HepG2 (cell line): ENCODE measurements at regions not wholly inside any gene's neighbourhood (a gene's known extent, or its start where the extent isn't known, plus 50 kb on each side); places are given as distances from the start of the nearest gene placed in this dataset.
"Not testable (repeated sequence)": the region's sequence is repeated elsewhere in the genome, so short reads cannot be mapped to it uniquely, and the experiment has no call there.

ENCODE experiments used
- ATAC-seq: fragments of 200-7000 bp; cut with Tn5 transposase; 3 replicates; pipeline ENCODE4 v1.9.1; 2020; ENCODE audit warnings: mild to moderate bottlenecking, moderate library complexity
- BruUV-seq: library from RNA; stranded (reverse); fragments of 400-500 nt; replicated peaks from 2 replicates; lab custom pipeline; 2021; lab: Mats Ljungman, UMichigan
- CTCF ChIA-PET: fragments of 300-600 bp; formaldehyde crosslinking; extraction: SDS; loops from one replicate; lab custom pipeline; 2021; ENCODE audit warnings: low total read pairs, inconsistent platforms, low intra/inter-chr PET ratio; lab: Yijun Ruan, JAX
- POLR2A ChIA-PET: fragments of 350-600 bp; sonication (Branson Sonifier 250); formaldehyde crosslinking; loops from one replicate; lab custom pipeline; 2020; ENCODE audit warnings: antibody characterized with exemption, inconsistent platforms; lab: Yijun Ruan, JAX
- DNase-seq: peaks from one replicate; pipeline ENCODE4 v3.0.0-alpha.2; 2015; ENCODE audit warnings: low spot score
- FAIRE-seq: peaks from 3 replicates; lab custom pipeline; 2011; peaks lifted over from hg19 to GRCh38; lab: Jason Lieb, UNC
- H2AFZ ChIP-seq: one replicate; pipeline ENCODE4 v1.6.1; 2011; ENCODE audit warnings: low read length, inconsistent platforms
- H3K27ac ChIP-seq: fragments of 300-600 bp; 3 replicates; pipeline ENCODE4 v1.8.0; 2011; ENCODE audit warnings: mixed run types, mild to moderate bottlenecking, mixed read lengths, low read length, inconsistent platforms; ENCODE audit not compliant: insufficient read depth; ENCODE audit errors: extremely low read length
- H3K27me3 ChIP-seq, 2 experiments: fragments of 200-600 bp in 1 of 2; 2 replicates in 1 of 2; 3 replicates in 1 of 2; pipeline versions ENCODE4 v1.6.0 to v1.8.0; 2011; ENCODE audit warnings: low read length in 2 of 2, mild to moderate bottlenecking in 2 of 2, moderate library complexity in 2 of 2, inconsistent platforms in 1 of 2; ENCODE audit not compliant: insufficient read depth in 2 of 2, control insufficient read depth in 1 of 2
- H3K36me3 ChIP-seq, 2 experiments: fragments of 200-600 bp in 1 of 2; replicated peaks in 1 of 2; 2 replicates in 1 of 2; 3 replicates in 1 of 2; pipeline versions ENCODE4 v1.5.1 to v1.8.0; 2011; ENCODE audit warnings: low read length in 2 of 2, inconsistent platforms in 1 of 2; ENCODE audit not compliant: insufficient read depth in 2 of 2, control insufficient read depth in 1 of 2
- H3K4me1 ChIP-seq: 2 replicates; pipeline ENCODE4 v1.5.1; 2012; ENCODE audit warnings: low read length, inconsistent platforms; ENCODE audit not compliant: insufficient read depth
- H3K4me2 ChIP-seq: 2 replicates; pipeline ENCODE4 v1.6.0; 2011; ENCODE audit warnings: low read depth, low read length, inconsistent platforms
- H3K4me3 ChIP-seq, 3 experiments: fragments of 200-600 bp in 1 of 3; sonication (generic), shearing (Covaris generic) in 1 of 3; replicated peaks in 1 of 3; 2 replicates each; pipeline ENCODE4 v1.5.1; 2011 to 2016; ENCODE audit warnings: low read length in 3 of 3, inconsistent platforms in 2 of 3, low read depth in 2 of 3, mild to moderate bottlenecking in 2 of 3, control low read depth in 1 of 3, mixed read lengths in 1 of 3; ENCODE audit not compliant: insufficient read depth in 1 of 3
- H3K79me2 ChIP-seq: one replicate; pipeline ENCODE4 v1.6.1; 2011; ENCODE audit warnings: low read length, inconsistent platforms; ENCODE audit not compliant: insufficient read depth
- H3K9ac ChIP-seq: 2 replicates; pipeline ENCODE4 v1.6.0; 2011; ENCODE audit warnings: mild to moderate bottlenecking, low read depth, low read length, inconsistent platforms; ENCODE audit not compliant: insufficient read depth
- H3K9me3 ChIP-seq: 2 replicates; pipeline ENCODE4 v1.5.1; 2012; ENCODE audit warnings: mild to moderate bottlenecking, low read length
- H4K20me1 ChIP-seq: 2 replicates; pipeline ENCODE4 v1.6.0; 2011; ENCODE audit warnings: inconsistent platforms, mild to moderate bottlenecking, low read length, moderate library complexity; ENCODE audit not compliant: insufficient read depth
- CTCF ChIP-seq: sonication (generic); formaldehyde crosslinking; IDR thresholded peaks from 2 replicates; pipeline ENCODE4 v1.5.0; 2020; ENCODE audit warnings: mild to moderate bottlenecking, missing genetic modification reagents, moderate library complexity
- STAG1 ChIP-seq: sonication (generic); formaldehyde crosslinking; IDR thresholded peaks from 2 replicates; pipeline ENCODE4 v1.4.0; 2020; ENCODE audit warnings: missing genetic modification reagents
- WGBS: methylation state at CpG from one replicate; pipeline ENCODE4 v1.1.6; 2017; ENCODE audit warnings: low lambda C conversion rate; 5-methylcytosine and 5-hydroxymethylcytosine counted together
- in situ Hi-C: cut with HindIII; loops from 2 replicates; pipeline ENCODE4 v1.10.0; 2017; ENCODE audit warnings: low pct_unique_long_range_greater_than_20kb; ENCODE audit not compliant: extremely low pct_ligation_motif_present
- intact Hi-C: fragments of 100-400 bp; cut with micrococcal nuclease; formaldehyde crosslinking; loops from one replicate; pipeline ENCODE4 v1.10.0; 2022; ENCODE audit not compliant: unreplicated experiment

GRCh38 chr2:90027231-90027643, 1335.8 kb downstream of the RPIA start:
- DNase-seq, H2AFZ ChIP-seq, H3K36me3 ChIP-seq, H3K4me2 ChIP-seq, CTCF ChIA-PET, H4K20me1 ChIP-seq, H3K9me3 ChIP-seq, H3K9ac ChIP-seq, POLR2A ChIA-PET, H3K27ac ChIP-seq, BruUV-seq, in situ Hi-C loops, H3K4me3 ChIP-seq, intact Hi-C loops, H3K4me1 ChIP-seq, H3K27me3 ChIP-seq, H3K79me2 ChIP-seq: not testable (repeated sequence)
- TF ChIP-seq STAG1 = 0 out of 2 replicates have a peak, but pooled peaks have one; percentile 14
- peak; percentile 41 for TF ChIP-seq CTCF
- FAIRE-seq (peak; percentile 92), ATAC-seq (peak; percentile 90)
- WGBS = 33% methylated on average over 3 of the region's 3 CpGs

GRCh38 chr2:90028381-90029079, 1337.1 kb downstream of the RPIA start:
- DNase-seq, ATAC-seq, in situ Hi-C loops, H3K27me3 ChIP-seq, intact Hi-C loops, H3K79me2 ChIP-seq, BruUV-seq, H4K20me1 ChIP-seq, H3K9me3 ChIP-seq, H3K4me1 ChIP-seq, H3K4me2 ChIP-seq, CTCF ChIA-PET, FAIRE-seq, H2AFZ ChIP-seq, POLR2A ChIA-PET, H3K36me3 ChIP-seq, H3K4me3 ChIP-seq, H3K9ac ChIP-seq, H3K27ac ChIP-seq: not testable (repeated sequence)
- 4% methylated on average over 8 of the region's 8 CpGs for WGBS

GRCh38 chr2:90029080-90029428, 1337.6 kb downstream of the RPIA start:
- H3K36me3 ChIP-seq, BruUV-seq, H2AFZ ChIP-seq, H3K9me3 ChIP-seq, CTCF ChIA-PET, intact Hi-C loops, H3K79me2 ChIP-seq, H3K27me3 ChIP-seq, in situ Hi-C loops, H3K4me3 ChIP-seq, ATAC-seq, H3K4me2 ChIP-seq, H3K27ac ChIP-seq, H3K4me1 ChIP-seq, H3K9ac ChIP-seq, POLR2A ChIA-PET, FAIRE-seq, H4K20me1 ChIP-seq, DNase-seq: not testable (repeated sequence)
- 77% methylated on average over 1 of the region's 1 CpG for WGBS

GRCh38 chr2:90032269-90032668, 1340.8 kb downstream of the RPIA start:
- H3K4me3 ChIP-seq, intact Hi-C loops, H3K9ac ChIP-seq, H4K20me1 ChIP-seq, in situ Hi-C loops, BruUV-seq, H3K4me1 ChIP-seq, H2AFZ ChIP-seq, H3K79me2 ChIP-seq, DNase-seq, H3K4me2 ChIP-seq, FAIRE-seq, POLR2A ChIA-PET, H3K27ac ChIP-seq, CTCF ChIA-PET, ATAC-seq, H3K27me3 ChIP-seq, H3K36me3 ChIP-seq, H3K9me3 ChIP-seq: not testable (repeated sequence)
- WGBS = 0% methylated on average over 2 of the region's 2 CpGs
